Natural killer cell (primary cell): ENCODE measurements at regions not wholly inside any gene's neighbourhood (a gene's known extent, or its start where the extent isn't known, plus 50 kb on each side); places are given as distances from the start of the nearest gene placed in this dataset.

Experiments
- ATAC-seq, 3 donors: fragments of 150-1000 bp in 2 of 3; fragments of 200-7000 bp in 1 of 3; cut with Tn5 transposase; 1 replicate in 1 of 3; 2 replicates in 2 of 3; pipeline ENCODE4 v1.10.0; 2021; ENCODE audit warnings: mild to moderate bottlenecking in 2 of 3, moderate library complexity in 2 of 3
- DNase-seq, 2 donors: peaks; one replicate each; pipeline versions ENCODE4 v3.0.0 to v3.0.0-alpha.2; 2013 to 2021; ENCODE audit warnings: mixed read lengths in 1 of 2
- H3K27ac ChIP-seq: one replicate; pipeline ENCODE4 v1.5.1; 2013; ENCODE audit warnings: mild to moderate bottlenecking, low read length
- H3K27me3 ChIP-seq: one replicate; pipeline ENCODE4 v1.6.1; 2013; ENCODE audit warnings: low read length; ENCODE audit not compliant: control insufficient read depth, insufficient read depth
- H3K36me3 ChIP-seq: one replicate; pipeline ENCODE4 v1.6.1; 2013; ENCODE audit warnings: low read length; ENCODE audit not compliant: control insufficient read depth, insufficient read depth
- H3K4me1 ChIP-seq: one replicate; pipeline ENCODE4 v1.6.1; 2013; ENCODE audit warnings: low read length; ENCODE audit not compliant: control insufficient read depth, insufficient read depth
- H3K4me3 ChIP-seq: one replicate; pipeline ENCODE4 v1.5.1; 2013; ENCODE audit warnings: low read length
- H3K9me3 ChIP-seq: one replicate; pipeline ENCODE4 v1.6.1; 2013; ENCODE audit warnings: low read length; ENCODE audit not compliant: control insufficient read depth, insufficient read depth
- H3K27ac Mint-ChIP-seq, 2 donors: one replicate each; pipeline ENCODE4 v1.8.0; 2022; ENCODE audit warnings: mild to moderate bottlenecking in 2 of 2, mixed read lengths in 2 of 2, moderate library complexity in 1 of 2
- H3K27me3 Mint-ChIP-seq, 2 donors: one replicate each; pipeline ENCODE4 v1.8.0; 2022; ENCODE audit warnings: low read depth in 2 of 2, mixed read lengths in 2 of 2
- H3K36me3 Mint-ChIP-seq: one replicate; pipeline ENCODE4 v1.8.0; 2022; ENCODE audit warnings: mixed read lengths
- H3K4me1 Mint-ChIP-seq, 2 donors: one replicate each; pipeline ENCODE4 v1.8.0; 2022; ENCODE audit warnings: mixed read lengths in 2 of 2
- H3K4me3 Mint-ChIP-seq: one replicate; pipeline ENCODE4 v1.8.0; 2022; ENCODE audit warnings: mild to moderate bottlenecking, moderate library complexity, mixed read lengths
- H3K9me3 Mint-ChIP-seq, 2 donors: one replicate each; pipeline ENCODE4 v1.8.0; 2022; ENCODE audit warnings: mixed read lengths in 2 of 2
- CTCF ChIP-seq: fragments of 200-600 bp; IDR thresholded peaks from one replicate; pipeline ENCODE4 v1.8.0; 2022; ENCODE audit warnings: antibody characterized with exemption
- WGBS: methylation state at CpG from one replicate; pipeline ENCODE4 v1.1.7; 2013; ENCODE audit warnings: missing lambda C conversion rate; ENCODE audit not compliant: insufficient coverage; 5-methylcytosine and 5-hydroxymethylcytosine counted together
- intact Hi-C: fragments of 100-400 bp; cut with micrococcal nuclease; formaldehyde crosslinking; loops from one replicate; pipeline ENCODE4 v1.14.2; 2022

GRCh38 chr5:3320317-3320875 lies 275.2 kb upstream of the IRX1 start:
- Mint-ChIP-seq H3K36me3 (no peaks in the 10 kb centered on the region), H3K27me3 (no peaks in the 10 kb centered on the region), H3K27ac (no peak overlapping the region), H3K4me3 (no peak overlapping the region), H3K4me1 (no peaks in the 10 kb centered on the region), H3K9me3 (peaks cover 2% of the 10 kb centered on the region in 2 donors)
- intact Hi-C loops = no loop called here
- TF ChIP-seq CTCF = no peak
- ATAC-seq = no peak
- Histone ChIP-seq H3K36me3 (no peaks in the 10 kb centered on the region), H3K27me3 (no peaks in the 10 kb centered on the region), H3K27ac (no peak overlapping the region), H3K9me3 (peaks cover 3% of the 10 kb centered on the region), H3K4me3 (no peak overlapping the region), H3K4me1 (no peaks in the 10 kb centered on the region)
- WGBS = 86% methylated on average over 19 of the region's 19 CpGs
- no peak for DNase-seq

- Mint-ChIP-seq H3K27ac (no peak overlapping the region), H3K36me3 (no peaks in the 10 kb centered on the region), H3K27me3 (no peaks in the 10 kb centered on the region), H3K9me3 (peaks cover 5 to 7% of the 10 kb centered on the region in 2 donors), H3K4me1 (no peaks in the 10 kb centered on the region), H3K4me3 (no peak overlapping the region)
- Histone ChIP-seq H3K4me3 (no peak overlapping the region), H3K27me3 (no peaks in the 10 kb centered on the region), H3K27ac (no peak overlapping the region), H3K9me3 (no peaks in the 10 kb centered on the region), H3K36me3 (no peaks in the 10 kb centered on the region), H3K4me1 (no peaks in the 10 kb centered on the region)
- ATAC-seq = no peak
- WGBS = 79% methylated on average over 9 of the region's 10 CpGs
- DNase-seq = no peak
- no peak for TF ChIP-seq CTCF
- intact Hi-C loops = no loop called here
Observed at GRCh38 chr5:3317051-3317795, 278.4 kb upstream of the IRX1 start.

- Histone ChIP-seq H3K9me3 (peaks cover 10% of the 10 kb centered on the region), H3K4me1 (no peaks in the 10 kb centered on the region), H3K27me3 (no peaks in the 10 kb centered on the region), H3K36me3 (no peaks in the 10 kb centered on the region), H3K4me3 (no peak overlapping the region), H3K27ac (no peak overlapping the region)
- H3K36me3 Mint-ChIP-seq = no peaks in the 10 kb centered on the region
- intact Hi-C loops = no loop called here
- ATAC-seq = no peak
- H3K4me3 Mint-ChIP-seq = no peak overlapping the region
- no peak overlapping the region for H3K27ac Mint-ChIP-seq
- no peak for DNase-seq
- no peaks in the 10 kb centered on the region for H3K27me3 Mint-ChIP-seq
- WGBS = 84% methylated on average over 4 of the region's 4 CpGs
- H3K9me3 Mint-ChIP-seq = peaks cover 5 to 7% of the 10 kb centered on the region in 2 donors
- H3K4me1 Mint-ChIP-seq = no peaks in the 10 kb centered on the region
- TF ChIP-seq CTCF = no peak
Observed at GRCh38 chr5:3313569-3313968, 282.1 kb upstream of the IRX1 start.

- 69% methylated on average over 6 of the region's 6 CpGs for WGBS
- intact Hi-C loops = no loop called here
- no peaks in the 10 kb centered on the region for H3K27me3 Mint-ChIP-seq
Observed at GRCh38 chr5:3312299-3312698, 283.3 kb upstream of the IRX1 start.

More at GRCh38 chr5:3312299-3312698, 283.3 kb upstream of the IRX1 start:
- TF ChIP-seq CTCF = no peak
- no peak overlapping the region for H3K27ac Mint-ChIP-seq
- no peaks in the 10 kb centered on the region for H3K4me1 Mint-ChIP-seq
- Histone ChIP-seq H3K9me3 (peaks cover 11% of the 10 kb centered on the region), H3K27ac (no peak overlapping the region), H3K36me3 (no peaks in the 10 kb centered on the region), H3K27me3 (no peaks in the 10 kb centered on the region), H3K4me1 (no peaks in the 10 kb centered on the region), H3K4me3 (no peak overlapping the region)
- no peak for ATAC-seq
- no peak overlapping the region for H3K4me3 Mint-ChIP-seq
- H3K36me3 Mint-ChIP-seq = no peaks in the 10 kb centered on the region
- peaks cover 5 to 7% of the 10 kb centered on the region in 2 donors for H3K9me3 Mint-ChIP-seq
- no peak for DNase-seq
